Smooth muscle cell (in vitro differentiated cells): ENCODE measurements at regions not wholly inside any gene's neighbourhood (a gene's known extent, or its start where the extent isn't known, plus 50 kb on each side); places are given as distances from the start of the nearest gene placed in this dataset.

Experiments used
- DNase-seq: peaks from one replicate; lab custom pipeline; 2025; ENCODE audit not compliant: unreplicated experiment; lab: John Stamatoyannopoulos, UW
- H2AFZ ChIP-seq: fragments of 200-600 bp; sonication (generic); 2 replicates; pipeline ENCODE4 v1.6.0; 2016; ENCODE audit warnings: antibody characterized with exemption, low read depth, mild to moderate bottlenecking
- H3F3A ChIP-seq: fragments of 200-600 bp; sonication (generic); 2 replicates; pipeline ENCODE4 v1.6.0; 2017; ENCODE audit warnings: antibody characterized with exemption, low read depth
- H3K27ac ChIP-seq: fragments of 200-600 bp; sonication (generic); 2 replicates; pipeline ENCODE4 v1.5.1; 2016; ENCODE audit warnings: low read depth, mild to moderate bottlenecking
- H3K27me3 ChIP-seq: fragments of 200-600 bp; sonication (generic); 2 replicates; pipeline ENCODE4 v1.6.1; 2016; ENCODE audit warnings: low read depth, mild to moderate bottlenecking
- H3K36me3 ChIP-seq: fragments of 200-600 bp; sonication (generic); 2 replicates; pipeline ENCODE4 v1.5.1; 2016; ENCODE audit warnings: low read depth
- H3K4me1 ChIP-seq: fragments of 200-600 bp; sonication (generic); 2 replicates; pipeline ENCODE4 v1.5.1; 2016; ENCODE audit warnings: low read depth
- H3K4me2 ChIP-seq: fragments of 200-600 bp; sonication (generic); 2 replicates; pipeline ENCODE4 v1.6.0; 2016; ENCODE audit warnings: mild to moderate bottlenecking
- H3K4me3 ChIP-seq: fragments of 200-600 bp; sonication (generic); 2 replicates; pipeline ENCODE4 v1.5.1; 2016; ENCODE audit warnings: mild to moderate bottlenecking
- H3K79me2 ChIP-seq: fragments of 200-600 bp; sonication (generic); 2 replicates; pipeline ENCODE4 v1.6.0; 2016; ENCODE audit warnings: low read depth, mild to moderate bottlenecking
- H3K9ac ChIP-seq: fragments of 200-600 bp; sonication (generic); 2 replicates; pipeline ENCODE4 v1.6.0; 2016; ENCODE audit warnings: low read depth
- H3K9me3 ChIP-seq: fragments of 200-600 bp; sonication (generic); replicated peaks from 2 replicates; pipeline ENCODE4 v1.5.1; 2016; ENCODE audit warnings: low read depth
- H4K20me1 ChIP-seq: fragments of 200-600 bp; sonication (generic); 2 replicates; pipeline ENCODE4 v1.6.0; 2016; ENCODE audit warnings: low read depth
- WGBS: methylation state at CpG from one replicate; pipeline ENCODE4 v1.1.7; 2016; ENCODE audit warnings: low lambda C conversion rate; 5-methylcytosine and 5-hydroxymethylcytosine counted together
- TF ChIP-seq, protein P1 (sequence below): fragments of 200-600 bp; sonication (generic); IDR thresholded peaks from 2 replicates; pipeline ENCODE4 v1.5.1; 2017; ENCODE audit warnings: borderline replicate concordance, mild to moderate bottlenecking, antibody characterized with exemption; ENCODE audit not compliant: insufficient read depth, poor library complexity, severe bottlenecking

DNA sequence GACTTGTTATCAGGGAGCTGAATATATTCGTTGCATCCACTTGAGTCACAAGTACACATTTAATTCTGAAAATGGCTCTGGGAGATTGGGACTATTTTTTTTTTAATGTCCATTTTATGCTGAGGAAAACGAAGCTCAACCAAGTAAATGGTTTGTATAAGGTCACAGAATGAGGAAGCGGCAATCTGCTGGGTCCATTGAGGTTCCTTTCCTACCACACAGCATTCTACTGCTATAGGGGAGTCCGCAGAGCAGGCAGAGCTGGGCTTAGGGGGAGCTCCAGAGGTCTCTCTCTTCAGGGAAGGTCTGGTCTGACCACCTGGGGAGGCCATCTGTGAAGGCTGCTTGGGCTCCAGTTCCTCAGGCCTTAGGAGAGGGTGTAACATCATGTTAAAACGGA lies 77.9 kb downstream of the MCFD2 start:
- Histone ChIP-seq H3K79me2 (no peaks in the 10 kb centered on the region), H3K27ac (no peak overlapping the region), H3K4me1 (no peaks in the 10 kb centered on the region), H3K9me3 (no peaks in the 10 kb centered on the region), H3K9ac (no peak overlapping the region), H3K4me2 (no peak overlapping the region), H3F3A (no peaks in the 10 kb centered on the region), H3K4me3 (no peak overlapping the region), H3K36me3 (no peaks in the 10 kb centered on the region), H3K27me3 (no peaks in the 10 kb centered on the region), H4K20me1 (no peaks in the 10 kb centered on the region), H2AFZ (no peak overlapping the region)
- TF ChIP-seq, protein P1, sequence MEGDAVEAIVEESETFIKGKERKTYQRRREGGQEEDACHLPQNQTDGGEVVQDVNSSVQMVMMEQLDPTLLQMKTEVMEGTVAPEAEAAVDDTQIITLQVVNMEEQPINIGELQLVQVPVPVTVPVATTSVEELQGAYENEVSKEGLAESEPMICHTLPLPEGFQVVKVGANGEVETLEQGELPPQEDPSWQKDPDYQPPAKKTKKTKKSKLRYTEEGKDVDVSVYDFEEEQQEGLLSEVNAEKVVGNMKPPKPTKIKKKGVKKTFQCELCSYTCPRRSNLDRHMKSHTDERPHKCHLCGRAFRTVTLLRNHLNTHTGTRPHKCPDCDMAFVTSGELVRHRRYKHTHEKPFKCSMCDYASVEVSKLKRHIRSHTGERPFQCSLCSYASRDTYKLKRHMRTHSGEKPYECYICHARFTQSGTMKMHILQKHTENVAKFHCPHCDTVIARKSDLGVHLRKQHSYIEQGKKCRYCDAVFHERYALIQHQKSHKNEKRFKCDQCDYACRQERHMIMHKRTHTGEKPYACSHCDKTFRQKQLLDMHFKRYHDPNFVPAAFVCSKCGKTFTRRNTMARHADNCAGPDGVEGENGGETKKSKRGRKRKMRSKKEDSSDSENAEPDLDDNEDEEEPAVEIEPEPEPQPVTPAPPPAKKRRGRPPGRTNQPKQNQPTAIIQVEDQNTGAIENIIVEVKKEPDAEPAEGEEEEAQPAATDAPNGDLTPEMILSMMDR: no peak
- DNase-seq: no peak
- WGBS: 94% methylated on average over 5 of the region's 5 CpGs

DNA sequence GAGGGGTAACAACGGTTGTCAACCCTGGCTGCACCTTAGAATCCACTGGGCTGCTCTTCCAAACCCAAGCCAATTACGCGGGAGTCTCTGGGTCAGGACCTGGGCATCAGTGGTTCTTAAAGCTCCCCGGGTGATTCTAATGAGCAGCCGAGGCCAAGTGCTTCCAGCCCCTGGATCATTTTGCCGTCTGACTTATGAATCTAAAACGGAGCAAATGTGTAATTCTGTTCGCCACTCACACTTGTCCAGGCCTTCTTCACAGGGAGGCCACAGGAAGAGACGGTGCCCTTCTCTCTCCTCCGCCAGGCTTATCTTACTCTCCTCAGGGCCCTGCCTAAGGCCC lies 78.5 kb downstream of the MCFD2 start:
- 93% methylated on average over 10 of the region's 10 CpGs for WGBS

DNA sequence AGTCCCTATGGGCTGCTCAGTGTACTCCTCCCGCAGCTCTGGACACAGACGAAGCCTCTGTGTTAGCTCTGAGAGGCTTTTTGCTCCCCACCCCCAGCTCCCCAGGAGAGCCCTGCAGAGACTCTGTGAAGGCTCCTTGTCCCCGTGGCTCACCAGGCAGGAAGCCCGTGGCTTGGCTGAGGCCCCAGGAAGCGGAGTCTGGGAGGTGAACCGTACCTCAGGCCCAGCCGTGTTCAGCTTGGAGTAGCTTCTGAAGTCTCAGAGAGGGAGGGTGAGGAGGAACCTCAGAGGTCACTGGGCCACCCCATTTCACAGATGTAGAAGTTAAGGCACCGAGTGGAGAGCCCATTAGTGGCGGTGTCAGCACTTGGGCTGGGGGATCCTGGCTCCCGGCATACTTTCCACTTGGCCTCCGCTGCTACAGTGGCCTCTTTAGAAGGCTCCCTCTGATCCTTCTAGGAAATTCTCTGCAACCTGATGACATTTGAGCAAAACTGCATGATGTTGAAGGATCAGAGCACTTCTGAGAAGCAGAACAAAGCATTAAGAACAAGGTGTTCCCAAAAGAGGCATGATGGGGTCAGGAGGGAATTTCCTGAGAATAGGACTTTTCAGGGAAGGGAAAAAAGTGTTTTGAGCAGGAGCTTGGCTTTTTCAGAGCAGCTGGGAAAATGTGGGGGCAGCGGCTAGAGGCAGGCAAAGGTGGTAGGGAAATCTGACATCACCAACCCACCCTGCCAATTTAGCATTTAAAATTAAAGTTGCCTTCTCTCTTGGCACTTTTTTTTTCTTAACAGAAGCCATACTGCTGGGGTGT lies 79.1 kb downstream of the MCFD2 start:
- H3K9ac ChIP-seq: no peak overlapping the region
- no peaks in the 10 kb centered on the region for H3K36me3 ChIP-seq
- whole genome bisulfite sequencing: 82% methylated on average over 12 of the region's 12 CpGs

More for the DNA sequence above, 78.5 kb downstream of the MCFD2 start:
- no peak overlapping the region for H3K27ac ChIP-seq
- no peaks in the 10 kb centered on the region for H3K36me3 ChIP-seq
- no peaks in the 10 kb centered on the region for H3K4me1 ChIP-seq
- no peaks in the 10 kb centered on the region for H3K9me3 ChIP-seq
- no peak overlapping the region for H3K4me2 ChIP-seq
- no peaks in the 10 kb centered on the region for H3F3A ChIP-seq
- no peaks in the 10 kb centered on the region for H3K79me2 ChIP-seq
- H3K4me3 ChIP-seq: no peak overlapping the region
- no peak overlapping the region for H2AFZ ChIP-seq
- DNase-seq: no peak
- no peak overlapping the region for H3K9ac ChIP-seq
- H3K27me3 ChIP-seq: no peaks in the 10 kb centered on the region
- TF ChIP-seq, protein P1: no peak
- no peaks in the 10 kb centered on the region for H4K20me1 ChIP-seq

More for the DNA sequence above, 79.1 kb downstream of the MCFD2 start:
- H3K27me3 ChIP-seq: no peaks in the 10 kb centered on the region
- H3K4me1 ChIP-seq: no peaks in the 10 kb centered on the region
- H3K4me3 ChIP-seq: no peak overlapping the region
- no peak for DNase-seq
- H3K27ac ChIP-seq: no peak overlapping the region
- no peak overlapping the region for H3K4me2 ChIP-seq
- H3F3A ChIP-seq: no peaks in the 10 kb centered on the region
- H3K79me2 ChIP-seq: no peaks in the 10 kb centered on the region
- no peak overlapping the region for H2AFZ ChIP-seq
- no peaks in the 10 kb centered on the region for H3K9me3 ChIP-seq
- H4K20me1 ChIP-seq: no peaks in the 10 kb centered on the region
- TF ChIP-seq, protein P1: no peak
